GM12872 (cell line): ENCODE measurements at regions not wholly inside any gene's neighbourhood (a gene's known extent, or its start where the extent isn't known, plus 50 kb on each side); places are given as distances from the start of the nearest gene placed in this dataset.

ENCODE experiments used
- TF ChIP-seq, protein P1 (sequence below): IDR thresholded peaks from 3 replicates; pipeline ENCODE4 v1.5.1; 2011; ENCODE audit warnings: low read depth, mild to moderate bottlenecking, low read length, moderate library complexity; ENCODE audit not compliant: insufficient read depth

- TF ChIP-seq, protein P1, sequence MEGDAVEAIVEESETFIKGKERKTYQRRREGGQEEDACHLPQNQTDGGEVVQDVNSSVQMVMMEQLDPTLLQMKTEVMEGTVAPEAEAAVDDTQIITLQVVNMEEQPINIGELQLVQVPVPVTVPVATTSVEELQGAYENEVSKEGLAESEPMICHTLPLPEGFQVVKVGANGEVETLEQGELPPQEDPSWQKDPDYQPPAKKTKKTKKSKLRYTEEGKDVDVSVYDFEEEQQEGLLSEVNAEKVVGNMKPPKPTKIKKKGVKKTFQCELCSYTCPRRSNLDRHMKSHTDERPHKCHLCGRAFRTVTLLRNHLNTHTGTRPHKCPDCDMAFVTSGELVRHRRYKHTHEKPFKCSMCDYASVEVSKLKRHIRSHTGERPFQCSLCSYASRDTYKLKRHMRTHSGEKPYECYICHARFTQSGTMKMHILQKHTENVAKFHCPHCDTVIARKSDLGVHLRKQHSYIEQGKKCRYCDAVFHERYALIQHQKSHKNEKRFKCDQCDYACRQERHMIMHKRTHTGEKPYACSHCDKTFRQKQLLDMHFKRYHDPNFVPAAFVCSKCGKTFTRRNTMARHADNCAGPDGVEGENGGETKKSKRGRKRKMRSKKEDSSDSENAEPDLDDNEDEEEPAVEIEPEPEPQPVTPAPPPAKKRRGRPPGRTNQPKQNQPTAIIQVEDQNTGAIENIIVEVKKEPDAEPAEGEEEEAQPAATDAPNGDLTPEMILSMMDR, result no peak
These were observed 188.6 kb upstream of the SOX5 start for GRCh38 chr12:24138041-24138440.

GRCh38 chr12:24135158-24135850 is 185.8 kb upstream of the SOX5 start:
- TF ChIP-seq, protein P1, result no peak

DNA sequence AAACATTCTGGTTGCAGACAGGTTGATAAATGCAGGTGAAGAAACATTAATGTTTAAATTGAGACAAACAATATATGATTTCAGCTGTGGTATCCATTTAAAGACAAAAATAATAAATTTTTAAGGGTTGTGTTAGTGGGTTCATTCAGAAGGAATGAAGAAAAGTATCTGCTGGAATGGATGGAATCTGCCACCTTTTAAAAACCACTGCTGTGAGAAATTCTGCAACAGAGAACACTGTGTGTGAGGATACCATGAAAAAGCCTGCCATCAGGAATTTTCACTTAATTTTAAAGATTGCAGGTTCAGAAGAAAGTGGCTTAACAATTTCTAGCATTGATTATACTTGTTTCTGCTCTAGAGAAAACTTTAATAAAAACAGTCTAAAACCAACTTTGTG is 184.6 kb upstream of the SOX5 start:
- TF ChIP-seq, protein P1, result no peak

DNA sequence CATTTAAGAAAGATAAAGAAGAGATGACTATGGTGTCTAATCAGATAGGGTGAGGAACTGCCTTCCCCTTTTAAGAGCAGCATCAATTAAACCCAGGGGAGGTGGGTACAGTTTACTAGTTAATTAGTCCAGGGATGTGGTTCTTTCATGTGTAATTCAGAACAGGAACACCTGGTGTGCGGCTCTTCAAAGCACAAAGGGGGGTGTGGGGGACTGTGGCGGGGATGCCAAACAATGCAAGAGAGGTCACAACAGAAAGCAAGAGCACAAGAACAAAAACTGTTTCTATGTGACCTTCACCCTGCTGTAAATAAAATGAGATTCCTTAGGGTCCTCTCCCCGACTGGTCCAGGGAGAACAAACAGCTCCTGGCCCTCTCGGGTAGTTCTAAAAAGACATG is 183.9 kb upstream of the SOX5 start:
- TF ChIP-seq, protein P1, result no peak

GRCh38 chr12:24127919-24128721 is 178.7 kb upstream of the SOX5 start:
- TF ChIP-seq, protein P1, result no peak

DNA sequence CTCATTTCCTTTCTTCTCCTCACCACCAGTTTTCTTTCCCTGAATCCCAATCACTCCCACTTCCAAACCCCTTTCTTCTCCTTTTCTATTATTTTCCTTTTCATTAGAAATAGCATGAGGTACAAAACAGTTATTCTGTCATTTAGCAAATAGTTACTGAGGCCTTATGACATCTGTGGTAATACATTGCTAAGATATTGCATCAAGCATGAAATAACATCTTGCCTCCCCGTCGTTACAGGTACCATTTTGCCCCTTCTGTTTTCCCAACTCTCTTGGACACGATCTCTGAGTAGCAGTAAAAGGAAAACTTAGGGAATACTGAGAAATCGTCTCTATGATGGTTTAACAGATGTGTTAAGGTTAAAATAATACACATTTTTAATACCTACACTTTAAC is 175.8 kb upstream of the SOX5 start:
- TF ChIP-seq, protein P1, result no peak

- TF ChIP-seq, protein P1, result no peak
These were observed 172.4 kb upstream of the SOX5 start for GRCh38 chr12:24121911-24122310.
